Esophagus squamous epithelium (tissue), 4 donors: ENCODE measurements at regions not wholly inside any gene's neighbourhood (a gene's known extent, or its start where the extent isn't known, plus 50 kb on each side); places are given as distances from the start of the nearest gene placed in this dataset.

Source experiments
- CTCF ChIP-seq, 6 experiments: fragments of 450-650 bp in 4 of 6; fragments of 200-600 bp in 2 of 6; sonication (generic) in 2 of 6; IDR thresholded peaks; one replicate each; pipeline ENCODE4 v1.5.1; 2016 to 2019; ENCODE audit warnings: antibody characterized with exemption in 6 of 6, mild to moderate bottlenecking in 4 of 6, moderate library complexity in 4 of 6
- POLR2A ChIP-seq, 4 donors: fragments of 450-650 bp; IDR thresholded peaks; one replicate each; pipeline ENCODE4 v1.6.1; 2017; ENCODE audit warnings: antibody characterized with exemption in 4 of 4, mild to moderate bottlenecking in 4 of 4, moderate library complexity in 3 of 4

DNA sequence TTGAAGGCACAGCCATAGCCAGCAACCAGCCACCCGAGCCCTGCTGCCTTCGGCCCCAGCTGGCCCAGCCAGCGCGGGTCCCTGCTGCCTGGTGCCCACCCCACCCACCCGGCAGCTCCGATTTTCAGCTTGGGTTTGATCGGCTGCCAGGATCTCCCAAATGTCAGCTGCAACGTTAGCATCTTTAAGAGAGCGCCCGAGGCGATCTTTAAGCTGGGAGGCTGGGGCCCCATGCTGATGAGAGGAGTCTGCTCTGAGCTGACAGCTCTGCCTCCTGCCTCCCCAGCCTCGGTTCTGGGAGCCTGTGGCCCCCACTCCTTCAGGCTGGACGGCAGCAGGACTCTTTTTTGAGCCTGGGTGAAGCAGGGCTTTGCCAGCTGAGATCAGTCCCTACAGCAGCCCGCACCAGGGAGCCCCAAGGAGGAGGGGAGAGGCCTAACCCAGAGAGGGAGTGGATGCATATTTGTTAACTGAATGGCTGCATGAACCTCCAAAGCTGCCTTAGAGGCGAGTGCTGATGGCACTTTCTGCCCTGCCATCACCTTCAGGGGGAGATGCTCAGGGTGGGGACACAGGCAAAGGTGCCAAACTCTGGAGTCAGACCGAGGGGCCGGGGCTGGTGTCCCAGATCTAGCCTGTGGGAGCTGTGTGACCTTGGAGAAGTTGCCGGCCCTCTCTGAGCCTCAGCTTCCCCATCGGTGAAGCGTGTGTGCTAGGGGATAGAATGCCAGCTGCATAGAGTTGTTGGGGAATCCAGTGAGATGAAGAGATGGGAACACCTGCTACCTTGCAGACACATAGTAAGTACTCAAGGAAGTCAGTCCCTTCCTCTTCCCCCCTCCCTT is 165.5 kb downstream of the C9orf50 start:
- no peak for TF ChIP-seq CTCF (IDR thresholded peaks at IDR 0.05)
- TF ChIP-seq POLR2A (IDR thresholded peaks at IDR 0.05): no peak
